ENCODE measurements at regions not wholly inside any gene's neighbourhood (a gene's known extent, or its start where the extent isn't known, plus 50 kb on each side); places are given as distances from the start of the nearest gene placed in this dataset.

GRCh38 chr11:20259506-20259905, 99.2 kb upstream of the DBX1 start (continued):
- TF ChIP-seq TAF1 (conservative IDR thresholded peaks at IDR 0.05) = no peak
- TF ChIP-seq FOXA2 (IDR thresholded peaks at IDR 0.05) = no peak

- WGBS = 59% methylated on average over 6 of the region's 6 CpGs
- Histone ChIP-seq H3K36me3 (ENCODE audit: control insufficient read depth in 4 of 4, insufficient read depth in 3 of 4, low read depth in 1 of 4, low read length in 3 of 4) (no peaks in the 10 kb centered on the region), H3K4me3 (ENCODE audit: low read depth in 1 of 3, low read length in 3 of 3) (no peak overlapping the region), H3K27me3 (ENCODE audit: control insufficient read depth in 4 of 4, insufficient read depth in 4 of 4, low read length in 3 of 4) (peaks cover 0 to 5% (median 0%) of the 10 kb centered on the region in 4 donors), H3K9ac (ENCODE audit: low read depth in 1 of 2, low read length in 2 of 2) (no peak overlapping the region), H3K27ac (ENCODE audit: low read depth in 1 of 2, low read length in 2 of 2) (no peak overlapping the region), H3K9me3 (ENCODE audit: control insufficient read depth in 4 of 4, low read length in 3 of 4) (no peaks in the 10 kb centered on the region), H3K4me1 (ENCODE audit: control insufficient read depth in 4 of 4, insufficient read depth in 4 of 4, low read length in 3 of 4) (no peaks in the 10 kb centered on the region)
- no peak for DNase-seq (ENCODE audit: low spot score)
- TF ChIP-seq JUND (IDR thresholded peaks at IDR 0.05) (no peak), GABPA (IDR thresholded peaks at IDR 0.05 in 1 of 2, conservative IDR thresholded peaks at IDR 0.05 in 1 of 2) (no peak), CTCF (IDR thresholded peaks at IDR 0.05; ENCODE audit: low read depth, low read length, missing input control) (no peak), HNF4G (IDR thresholded peaks at IDR 0.05) (no peak), MAX (IDR thresholded peaks at IDR 0.05) (no peak), NR2F2 (IDR thresholded peaks at IDR 0.05) (no peak), REST (IDR thresholded peaks at IDR 0.05) (no peak), TAF1 (conservative IDR thresholded peaks at IDR 0.05) (no peak), SP1 (IDR thresholded peaks at IDR 0.05) (no peak), ATF3 (IDR thresholded peaks at IDR 0.05) (no peak), FOXA1 (IDR thresholded peaks at IDR 0.05) (no peak), EGR1 (IDR thresholded peaks at IDR 0.05; ENCODE audit: low read depth in 2 of 2) (no peak), RXRA (IDR thresholded peaks at IDR 0.05) (no peak), YY1 (IDR thresholded peaks at IDR 0.05) (no peak), ZBTB33 (IDR thresholded peaks at IDR 0.05) (no peak), RAD21 (IDR thresholded peaks at IDR 0.05) (no peak), FOXA2 (IDR thresholded peaks at IDR 0.05) (no peak), HNF4A (conservative IDR thresholded peaks at IDR 0.05) (no peak)
These were observed 98.2 kb upstream of the DBX1 start for GRCh38 chr11:20258376-20258895.

Measured in liver (tissue), 8 donors.